HG02610 (cell line): ENCODE measurements at regions not wholly inside any gene's neighbourhood (a gene's known extent, or its start where the extent isn't known, plus 50 kb on each side); places are given as distances from the start of the nearest gene placed in this dataset.

Experiments
- ATAC-seq: cut with Tn5 transposase; IDR thresholded peaks from one replicate; pipeline ENCODE4 v1.9.1; 2021; ENCODE audit warnings: mild to moderate bottlenecking, moderate library complexity; ENCODE audit not compliant: unreplicated experiment

DNA sequence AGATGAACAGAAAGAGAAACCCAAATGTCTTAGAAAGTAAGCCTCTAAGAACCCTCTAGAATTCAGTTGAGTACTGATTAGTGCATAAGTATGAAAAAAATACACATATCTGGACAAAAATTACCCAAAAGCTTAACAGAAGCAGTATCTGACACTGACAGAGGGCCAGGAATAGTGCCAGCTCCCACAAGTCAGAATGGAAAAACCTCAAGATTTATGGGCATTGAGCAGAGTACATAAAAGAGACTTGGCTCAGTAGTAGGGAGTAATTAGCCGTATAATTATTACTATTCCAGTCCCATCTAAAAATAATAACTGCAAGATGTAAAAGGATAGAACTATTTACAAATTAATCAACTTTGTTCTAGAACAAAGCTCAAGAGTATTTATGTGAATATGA lies 834.5 kb downstream of the FAM181B start:
- no peak for ATAC-seq

DNA sequence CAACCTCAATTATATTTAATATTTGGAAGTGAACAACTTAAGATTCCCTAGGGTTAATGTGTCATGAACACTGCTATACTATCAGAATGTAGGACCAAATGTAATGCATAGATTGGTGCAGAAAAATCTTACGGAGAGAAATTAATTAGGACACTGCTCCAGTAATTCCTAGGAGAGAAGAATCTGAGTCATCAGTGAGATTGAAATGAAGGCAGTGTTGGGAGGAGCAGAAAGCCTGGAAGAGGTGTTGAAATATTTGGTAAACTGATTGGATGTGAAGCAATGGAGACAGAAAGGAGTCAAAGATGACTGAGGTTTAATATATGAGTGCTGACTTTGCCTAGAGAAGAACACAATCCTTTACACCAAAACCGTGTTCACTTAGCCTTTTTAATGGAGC lies 836.0 kb downstream of the FAM181B start:
- ATAC-seq: no peak

GRCh38 chr11:81895258-81895657 lies 838.4 kb downstream of the FAM181B start:
- no peak for ATAC-seq

DNA sequence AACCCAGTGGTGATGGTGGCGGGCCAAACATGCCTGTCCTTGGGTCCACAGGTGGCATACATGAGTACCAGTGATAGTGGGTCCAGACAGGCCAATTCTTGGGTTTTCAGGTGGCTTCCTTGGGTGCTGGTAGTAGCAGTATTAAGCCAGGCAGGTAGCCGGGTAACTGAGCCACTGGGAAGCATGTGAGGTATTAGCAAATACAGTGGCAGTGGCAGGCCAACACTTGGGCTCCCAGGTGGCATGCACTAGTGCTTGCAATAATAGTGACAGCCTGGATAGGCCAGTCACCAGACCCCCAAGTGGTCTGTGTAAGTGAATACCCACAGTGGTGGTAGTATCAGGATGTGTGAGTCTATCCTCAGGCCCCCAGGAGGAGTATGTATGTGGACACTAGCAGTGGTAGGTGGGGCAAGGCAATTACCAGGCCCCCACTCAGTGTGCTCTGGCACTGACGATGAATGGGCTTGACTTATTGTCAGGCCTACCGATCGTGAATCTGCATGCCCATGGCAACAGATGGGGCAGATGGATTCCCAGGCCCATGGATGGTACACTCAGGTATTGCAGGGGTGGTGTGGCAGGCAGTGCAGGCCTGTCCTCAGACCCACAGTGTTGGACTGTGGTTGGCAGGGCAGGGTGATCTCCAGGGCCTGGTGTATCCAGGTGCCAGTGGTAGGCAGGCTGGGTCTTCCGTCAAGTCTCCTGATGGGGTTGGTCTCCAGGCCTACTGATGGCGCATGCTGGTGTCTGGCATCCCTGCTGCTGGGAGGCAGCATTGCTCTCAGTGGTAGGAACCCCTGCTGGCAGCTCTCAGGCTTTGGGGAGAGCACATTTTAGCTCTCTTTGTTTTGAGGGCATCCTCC lies 840.7 kb downstream of the FAM181B start:
- ATAC-seq: no peak

- ATAC-seq: no peak
Observed at GRCh38 chr11:81888391-81888790, 845.3 kb downstream of the FAM181B start.

- no peak for ATAC-seq
Observed at GRCh38 chr11:81887671-81888070, 846.0 kb downstream of the FAM181B start.

DNA sequence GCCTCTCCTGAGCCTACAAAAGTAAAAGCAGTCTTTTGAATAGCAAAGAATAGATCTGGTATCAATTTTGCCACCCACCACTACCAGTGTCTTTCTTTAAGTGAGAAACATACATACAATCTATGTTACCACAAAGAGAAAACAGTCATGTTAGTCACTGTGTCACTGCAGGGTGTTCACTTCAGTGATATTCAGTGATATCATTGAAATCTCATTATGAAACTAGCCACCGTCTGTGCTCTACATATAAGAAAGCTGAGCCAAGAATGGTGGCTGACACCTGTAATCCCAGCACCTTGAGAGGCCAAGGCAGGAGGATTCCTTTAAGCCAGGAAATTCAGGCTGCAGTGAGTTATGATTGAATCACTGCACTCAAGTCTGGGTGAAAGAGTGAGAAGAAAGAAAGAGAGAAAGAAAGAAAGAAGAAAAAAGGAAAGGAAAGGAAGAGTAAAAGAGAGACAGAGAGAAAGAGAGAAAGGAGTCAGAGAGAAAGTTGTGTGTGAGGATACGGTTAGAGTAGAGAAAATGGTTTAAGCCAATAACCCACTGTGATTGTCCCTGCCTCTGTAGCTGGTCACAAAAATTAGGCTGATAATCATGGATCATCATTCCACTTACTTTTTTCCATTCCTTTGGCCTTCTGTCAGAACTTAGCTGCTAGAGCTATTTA lies 847.1 kb downstream of the FAM181B start:
- no peak for ATAC-seq

DNA sequence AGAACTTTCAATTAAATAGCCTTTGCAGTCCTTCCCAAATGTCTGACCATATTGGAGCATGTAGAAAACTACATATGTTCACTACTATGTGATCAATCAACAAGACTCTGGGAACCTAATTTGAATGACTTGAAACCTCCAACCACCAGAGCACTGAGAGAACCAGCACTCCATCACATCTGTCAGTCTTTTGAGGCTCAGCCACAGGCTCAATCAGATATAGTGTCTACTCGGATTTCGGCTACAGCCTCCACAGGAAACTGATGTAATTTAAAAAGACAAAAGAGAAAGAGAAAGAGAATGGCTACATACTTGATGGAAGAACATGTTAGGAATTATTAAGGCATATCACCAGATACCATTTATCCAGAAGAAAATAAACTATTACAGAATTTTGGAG lies 859.0 kb downstream of the FAM181B start:
- ATAC-seq: peak; percentile 31

DNA sequence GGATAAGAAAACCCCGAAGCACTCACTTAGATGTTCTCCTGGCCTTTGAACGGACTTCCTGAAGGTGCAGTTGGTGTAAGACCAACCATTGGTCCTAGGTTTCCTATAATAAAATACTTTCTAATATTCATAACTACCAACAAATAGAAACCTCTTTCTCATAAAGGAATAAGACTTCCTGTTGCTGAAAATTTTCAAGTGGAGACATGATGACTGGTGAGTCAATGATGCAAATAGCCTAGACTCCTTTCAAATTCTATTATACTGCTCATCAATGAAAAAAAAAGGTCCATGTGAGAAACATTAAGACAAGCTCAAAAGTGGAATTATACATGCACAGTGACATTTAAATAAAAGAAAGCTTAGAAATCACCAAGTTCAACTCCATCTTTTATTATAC lies 862.8 kb downstream of the FAM181B start:
- ATAC-seq: no peak

- peak; percentile 62 for ATAC-seq
Observed at GRCh38 chr11:81870066-81870412, 863.6 kb downstream of the FAM181B start.

GRCh38 chr11:81869351-81870065 lies 864.2 kb downstream of the FAM181B start:
- ATAC-seq: peak; percentile 96

DNA sequence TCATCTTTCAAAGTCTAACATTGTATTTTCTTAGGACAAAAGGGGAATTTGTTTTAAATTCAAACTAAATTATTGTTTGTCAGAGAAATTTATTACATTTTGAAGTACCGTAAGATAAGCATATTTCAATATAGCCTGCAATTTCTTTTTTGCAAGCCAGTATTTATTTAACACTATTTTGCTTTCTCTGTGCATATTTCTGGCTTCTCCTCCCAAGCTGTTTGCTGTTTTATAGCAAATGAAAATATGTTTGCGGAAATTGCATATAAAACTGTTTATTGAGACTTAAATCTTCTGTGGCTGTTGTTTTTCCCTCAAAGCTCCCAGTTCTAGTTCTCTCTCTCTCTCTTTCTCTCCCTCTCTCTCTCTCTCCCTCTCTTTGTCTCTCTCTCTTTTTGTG lies 866.8 kb downstream of the FAM181B start:
- no peak for ATAC-seq

- ATAC-seq: no peak
Observed at GRCh38 chr11:81857386-81857785, 876.3 kb downstream of the FAM181B start.

- no peak for ATAC-seq
Observed at GRCh38 chr11:81853791-81854190, 879.9 kb downstream of the FAM181B start.

GRCh38 chr11:81852896-81853295 lies 880.8 kb downstream of the FAM181B start:
- no peak for ATAC-seq

DNA sequence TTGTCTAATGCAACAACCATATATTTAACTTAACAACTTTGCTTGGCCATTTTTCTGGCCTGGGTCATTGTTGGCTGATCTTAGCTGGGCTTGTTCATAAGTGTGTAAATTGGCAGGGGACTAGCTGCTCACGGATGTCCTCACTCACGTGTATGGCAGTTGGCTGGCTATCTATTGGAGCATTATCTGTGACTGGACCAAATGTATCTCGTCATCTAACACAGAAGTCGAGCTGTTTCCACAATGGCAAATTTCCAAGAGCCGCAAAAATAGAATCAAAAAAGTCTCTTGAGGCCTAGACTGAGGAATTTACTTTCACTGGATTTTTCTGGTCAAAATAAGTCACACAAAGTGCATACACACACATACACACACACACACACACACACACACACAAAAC lies 893.3 kb downstream of the FAM181B start:
- no peak for ATAC-seq

GRCh38 chr11:81839976-81840375 lies 893.7 kb downstream of the FAM181B start:
- no peak for ATAC-seq

GRCh38 chr11:81839016-81839415 lies 894.6 kb downstream of the FAM181B start:
- ATAC-seq: no peak

DNA sequence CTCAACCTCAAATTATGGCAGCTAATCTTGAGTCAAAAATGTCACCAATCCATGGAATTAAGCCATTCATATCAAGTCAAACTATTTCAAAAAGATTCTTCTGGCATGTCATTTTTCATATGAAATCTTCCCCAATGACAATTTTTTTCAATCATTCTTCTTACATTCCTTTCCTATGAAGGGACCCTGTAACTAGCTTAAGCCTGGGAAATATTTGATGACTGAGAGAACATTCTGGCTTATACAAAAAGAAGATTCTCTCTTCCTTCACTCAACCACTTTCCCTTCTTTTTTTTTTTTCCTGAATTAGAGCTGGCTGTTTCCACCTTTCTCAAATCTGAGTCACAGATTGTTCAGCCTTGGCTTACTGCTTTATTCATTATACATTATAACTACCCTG lies 903.7 kb downstream of the FAM181B start:
- ATAC-seq: no peak

DNA sequence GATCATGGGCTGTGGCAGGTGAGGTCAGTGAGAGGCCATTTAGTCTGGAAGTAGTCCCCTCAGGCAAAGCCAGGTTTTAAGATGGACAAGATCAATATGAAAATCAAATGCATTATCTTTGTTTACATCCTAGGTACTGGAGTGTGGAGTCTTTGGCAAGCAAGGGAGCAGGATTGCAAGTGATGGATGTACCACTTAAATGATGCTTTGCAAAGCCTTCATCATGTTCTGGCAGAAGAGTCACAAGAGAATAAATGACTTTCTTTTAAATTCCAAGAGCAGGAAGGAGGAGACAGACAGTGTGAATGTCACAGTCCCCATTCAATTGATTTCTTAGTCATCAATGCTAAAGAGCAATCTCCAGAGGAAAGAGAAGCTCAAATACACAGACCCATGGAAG lies 908.3 kb downstream of the FAM181B start:
- no peak for ATAC-seq

DNA sequence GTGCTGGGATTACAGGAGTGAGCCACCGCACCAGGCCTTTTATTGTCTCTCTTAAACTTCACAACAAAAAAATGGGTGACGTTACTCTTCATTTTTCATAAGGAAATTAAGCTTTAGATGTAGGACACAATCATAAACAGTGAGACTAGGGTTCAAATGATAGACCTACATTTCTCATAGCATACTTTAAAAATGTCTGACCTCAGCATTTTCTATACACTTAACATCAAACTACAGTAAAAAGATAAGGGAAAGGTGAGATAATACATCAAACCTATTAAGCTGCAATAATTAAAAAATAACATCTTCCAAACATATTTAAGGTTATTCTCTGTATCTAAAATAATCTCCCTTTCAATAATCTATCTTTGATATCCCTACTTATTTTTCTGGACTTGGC lies 914.2 kb downstream of the FAM181B start:
- ATAC-seq: no peak

DNA sequence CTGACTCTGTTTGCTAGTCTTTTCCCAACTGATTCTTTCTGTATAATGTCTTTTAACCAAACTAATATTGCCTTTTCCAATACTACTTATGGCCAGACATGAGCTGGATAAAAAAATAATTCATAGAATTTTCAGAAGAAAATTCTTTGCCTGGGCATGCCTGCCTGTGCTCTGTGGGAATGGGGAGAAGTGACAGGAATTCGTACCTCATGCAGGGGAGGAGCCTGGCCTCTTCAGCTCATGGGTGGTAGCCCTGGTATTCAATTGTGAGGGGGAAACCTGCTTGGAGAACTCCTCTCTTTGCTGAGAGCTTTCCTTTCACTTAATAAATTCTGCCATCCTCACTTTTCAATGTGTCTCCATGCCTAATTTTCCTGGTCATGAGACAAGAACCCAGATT lies 928.8 kb downstream of the FAM181B start:
- no peak for ATAC-seq
